ENCODE measurements at regions not wholly inside any gene's neighbourhood (a gene's known extent, or its start where the extent isn't known, plus 50 kb on each side); places are given as distances from the start of the nearest gene placed in this dataset.

GRCh38 chr2:125681976-125682805 lies 973.8 kb upstream of the GYPC start:
- Histone ChIP-seq H3K9me3 (no peaks in the 10 kb centered on the region), H3K4me3 (ENCODE audit: low read depth, low read length) (no peak overlapping the region), H3K27me3 (no peaks in the 10 kb centered on the region), H3K4me1 (no peaks in the 10 kb centered on the region), H3K36me3 (no peaks in the 10 kb centered on the region)
- no peak for TF ChIP-seq CTCF (IDR thresholded peaks at IDR 0.05; ENCODE audit: low read depth, low read length)
- no peak for DNase-seq

GRCh38 chr2:125684256-125684655 lies 971.7 kb upstream of the GYPC start:
- no peak for TF ChIP-seq CTCF (IDR thresholded peaks at IDR 0.05; ENCODE audit: low read depth, low read length)
- Histone ChIP-seq H3K27me3 (no peaks in the 10 kb centered on the region), H3K9me3 (no peaks in the 10 kb centered on the region), H3K4me3 (ENCODE audit: low read depth, low read length) (no peak overlapping the region), H3K4me1 (no peaks in the 10 kb centered on the region), H3K36me3 (no peaks in the 10 kb centered on the region)
- DNase-seq = no peak

GRCh38 chr2:125684932-125685331 lies 971.0 kb upstream of the GYPC start:
- H3K27me3 ChIP-seq = no peaks in the 10 kb centered on the region
- DNase-seq = no peak
- H3K4me3 ChIP-seq (ENCODE audit: low read depth, low read length) = no peak overlapping the region
- H3K4me1 ChIP-seq = no peaks in the 10 kb centered on the region
- TF ChIP-seq CTCF (IDR thresholded peaks at IDR 0.05; ENCODE audit: low read depth, low read length) = no peak
- H3K9me3 ChIP-seq = no peaks in the 10 kb centered on the region
- H3K36me3 ChIP-seq = no peaks in the 10 kb centered on the region

- no peaks in the 10 kb centered on the region for H3K36me3 ChIP-seq
- no peaks in the 10 kb centered on the region for H3K9me3 ChIP-seq
- H3K4me3 ChIP-seq (ENCODE audit: low read depth, low read length) = no peak overlapping the region
- no peak for DNase-seq
- no peaks in the 10 kb centered on the region for H3K27me3 ChIP-seq
- no peak for TF ChIP-seq CTCF (IDR thresholded peaks at IDR 0.05; ENCODE audit: low read depth, low read length)
- no peaks in the 10 kb centered on the region for H3K4me1 ChIP-seq
Observed at GRCh38 chr2:125696560-125696959, 959.4 kb upstream of the GYPC start.

- no peaks in the 10 kb centered on the region for H3K27me3 ChIP-seq
- H3K9me3 ChIP-seq = no peaks in the 10 kb centered on the region
- no peak for TF ChIP-seq CTCF (IDR thresholded peaks at IDR 0.05; ENCODE audit: low read depth, low read length)
- no peak for DNase-seq
- no peaks in the 10 kb centered on the region for H3K36me3 ChIP-seq
- no peaks in the 10 kb centered on the region for H3K4me1 ChIP-seq
- H3K4me3 ChIP-seq (ENCODE audit: low read depth, low read length) = no peak overlapping the region
Observed at GRCh38 chr2:125698280-125698679, 957.7 kb upstream of the GYPC start.

- TF ChIP-seq CTCF (IDR thresholded peaks at IDR 0.05; ENCODE audit: low read depth, low read length) = no peak
- H3K4me1 ChIP-seq = no peaks in the 10 kb centered on the region
- H3K9me3 ChIP-seq = no peaks in the 10 kb centered on the region
- no peaks in the 10 kb centered on the region for H3K36me3 ChIP-seq
- no peak for DNase-seq
- H3K27me3 ChIP-seq = no peaks in the 10 kb centered on the region
- H3K4me3 ChIP-seq (ENCODE audit: low read depth, low read length) = no peak overlapping the region
Observed at GRCh38 chr2:125701070-125701469, 954.9 kb upstream of the GYPC start.
